ENCODE measurements at regions not wholly inside any gene's neighbourhood (a gene's known extent, or its start where the extent isn't known, plus 50 kb on each side); places are given as distances from the start of the nearest gene placed in this dataset.

DNA sequence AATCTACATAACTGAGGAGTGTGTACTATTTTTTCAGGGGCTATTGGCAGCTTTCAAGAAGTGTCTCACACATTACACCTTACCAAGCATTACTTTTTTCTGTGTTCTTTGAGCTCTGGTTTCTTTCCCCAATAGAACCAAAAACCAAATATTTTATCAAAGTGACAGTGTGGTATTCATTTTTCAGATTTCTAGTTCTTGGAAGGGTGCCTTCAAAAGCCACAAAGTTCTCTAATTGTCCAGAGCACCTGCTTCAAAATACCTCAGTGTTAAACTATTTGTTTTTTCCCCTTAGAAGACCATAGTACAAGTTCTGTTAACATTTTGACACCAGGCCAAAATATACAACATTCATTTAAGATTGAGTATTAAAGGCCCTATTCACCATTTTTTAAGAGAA is 515.7 kb downstream of the ETNK1 start:
- TF ChIP-seq, protein P1, sequence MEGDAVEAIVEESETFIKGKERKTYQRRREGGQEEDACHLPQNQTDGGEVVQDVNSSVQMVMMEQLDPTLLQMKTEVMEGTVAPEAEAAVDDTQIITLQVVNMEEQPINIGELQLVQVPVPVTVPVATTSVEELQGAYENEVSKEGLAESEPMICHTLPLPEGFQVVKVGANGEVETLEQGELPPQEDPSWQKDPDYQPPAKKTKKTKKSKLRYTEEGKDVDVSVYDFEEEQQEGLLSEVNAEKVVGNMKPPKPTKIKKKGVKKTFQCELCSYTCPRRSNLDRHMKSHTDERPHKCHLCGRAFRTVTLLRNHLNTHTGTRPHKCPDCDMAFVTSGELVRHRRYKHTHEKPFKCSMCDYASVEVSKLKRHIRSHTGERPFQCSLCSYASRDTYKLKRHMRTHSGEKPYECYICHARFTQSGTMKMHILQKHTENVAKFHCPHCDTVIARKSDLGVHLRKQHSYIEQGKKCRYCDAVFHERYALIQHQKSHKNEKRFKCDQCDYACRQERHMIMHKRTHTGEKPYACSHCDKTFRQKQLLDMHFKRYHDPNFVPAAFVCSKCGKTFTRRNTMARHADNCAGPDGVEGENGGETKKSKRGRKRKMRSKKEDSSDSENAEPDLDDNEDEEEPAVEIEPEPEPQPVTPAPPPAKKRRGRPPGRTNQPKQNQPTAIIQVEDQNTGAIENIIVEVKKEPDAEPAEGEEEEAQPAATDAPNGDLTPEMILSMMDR (IDR thresholded peaks at IDR 0.05), result no peak
- TF ChIP-seq EZH2 (IDR thresholded peaks at IDR 0.05; ENCODE audit: borderline replicate concordance, insufficient read depth, low read depth, low read length, poor library complexity, severe bottlenecking), result no peak

Data from B cell (primary cell).